Retina (tissue), 1 donor: ENCODE measurements at regions not wholly inside any gene's neighbourhood (a gene's known extent, or its start where the extent isn't known, plus 50 kb on each side); places are given as distances from the start of the nearest gene placed in this dataset.

Experiments
- DNase-seq: peaks from one replicate; pipeline ENCODE4 v3.0.0-alpha.2; 2016

DNA sequence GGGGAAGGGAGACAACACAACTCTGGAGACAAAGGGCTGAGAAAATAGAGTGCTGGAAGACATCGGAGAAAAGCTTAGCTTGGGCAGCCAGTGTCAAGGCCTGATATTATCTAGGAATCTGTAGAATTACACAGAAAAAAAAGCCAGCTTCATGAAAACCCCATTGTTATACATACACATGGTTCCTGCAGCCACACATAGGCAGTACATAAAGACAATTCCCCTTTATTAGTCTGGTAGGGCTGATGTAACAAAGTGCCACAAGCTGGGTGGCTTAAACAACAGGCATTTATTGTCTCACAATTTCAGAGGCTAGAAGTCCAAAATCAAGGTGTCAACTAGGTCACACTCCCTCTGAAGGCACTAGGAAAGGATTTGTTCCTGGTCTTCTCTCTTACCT is 503.5 kb downstream of the MID1IP1 start:
- DNase-seq: no peak

DNA sequence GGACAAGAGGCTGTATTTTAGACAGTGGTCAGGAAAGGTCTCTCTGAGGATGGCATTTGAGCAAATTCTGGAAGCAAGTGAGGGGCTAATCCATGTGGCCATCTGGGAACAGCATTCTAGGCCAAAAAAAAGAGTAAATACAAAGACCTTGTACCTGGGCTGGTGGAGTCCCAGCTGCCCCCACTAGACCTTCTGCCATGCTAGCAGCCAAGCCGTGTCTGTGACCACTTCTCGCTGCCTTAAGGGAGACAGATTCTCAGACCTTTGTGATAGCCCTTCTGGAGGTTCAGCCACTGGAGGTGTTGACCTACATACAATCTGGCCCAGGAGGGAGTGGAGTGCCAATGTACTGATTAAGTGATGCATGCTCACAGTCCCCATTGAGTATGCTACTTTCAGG is 506.2 kb downstream of the MID1IP1 start:
- DNase-seq: no peak

DNA sequence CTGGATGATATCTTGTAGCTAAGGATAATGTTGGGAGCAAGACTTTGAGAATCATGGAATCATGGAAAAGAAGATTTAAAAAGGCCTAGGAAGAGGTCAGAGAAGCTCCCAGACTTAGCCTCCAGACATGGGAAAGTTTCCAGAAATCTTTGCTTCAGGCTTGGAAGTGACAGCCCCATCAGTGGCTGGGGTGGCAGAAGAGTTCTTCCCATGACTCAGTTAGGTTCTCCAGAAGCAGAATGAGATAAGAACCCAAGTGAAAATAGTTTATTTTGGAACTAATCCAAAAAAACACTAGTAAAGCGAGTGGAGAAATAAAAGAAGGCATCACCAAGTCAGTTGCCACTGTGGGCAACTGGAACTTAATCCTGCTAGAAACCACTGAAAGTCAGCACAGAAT is 506.9 kb downstream of the MID1IP1 start:
- DNase-seq: no peak

DNA sequence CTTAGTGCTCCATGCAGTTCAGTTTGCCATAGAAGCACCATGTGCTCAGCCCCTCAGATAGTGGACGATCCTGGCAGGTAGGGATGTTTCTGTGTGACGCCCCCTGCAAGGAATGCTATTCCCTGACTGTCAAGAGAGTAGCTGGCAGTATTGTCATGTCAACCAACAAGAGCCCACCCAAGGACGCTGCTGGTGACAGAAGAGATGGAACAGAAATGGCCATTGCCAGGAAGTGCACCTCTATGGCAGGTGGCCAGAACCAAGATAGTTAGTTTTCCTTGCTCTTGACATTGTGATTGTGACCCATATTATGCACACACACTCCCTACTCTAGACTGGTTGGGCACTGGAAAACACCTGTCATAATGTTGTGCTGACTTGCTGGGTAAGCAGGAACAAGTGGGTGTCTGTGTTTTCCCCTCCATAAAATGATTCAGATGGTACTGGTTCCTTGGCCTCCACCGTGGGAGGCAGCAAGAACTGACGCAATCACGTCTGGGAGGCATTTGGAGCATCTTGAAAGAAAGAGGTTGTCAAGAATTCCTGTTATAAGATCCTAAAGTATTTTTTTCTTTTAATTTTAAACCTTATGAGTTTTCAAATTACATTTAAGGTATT is 507.9 kb downstream of the MID1IP1 start:
- no peak for DNase-seq

DNA sequence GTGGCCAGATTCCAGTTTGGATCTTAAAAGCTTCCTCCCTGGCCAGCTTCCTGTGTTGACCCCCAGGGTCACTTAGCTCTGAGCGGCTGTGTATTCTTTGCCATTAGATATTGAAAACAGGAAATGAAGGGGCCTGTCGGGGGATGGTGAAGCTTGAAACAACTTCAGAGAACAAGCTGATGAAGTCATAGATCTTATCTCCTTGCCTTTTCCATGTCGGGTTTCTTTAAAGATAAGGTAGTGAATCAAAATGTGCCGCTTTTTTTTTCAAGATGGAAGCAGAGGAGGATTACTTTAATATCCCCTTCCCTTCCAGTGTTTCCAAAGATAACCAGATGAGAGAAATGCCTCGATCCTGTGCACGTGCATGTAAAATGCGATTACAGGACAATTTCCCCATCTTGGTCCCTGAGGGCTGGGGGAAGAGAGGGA is 508.5 kb downstream of the MID1IP1 start:
- DNase-seq: no peak

DNA sequence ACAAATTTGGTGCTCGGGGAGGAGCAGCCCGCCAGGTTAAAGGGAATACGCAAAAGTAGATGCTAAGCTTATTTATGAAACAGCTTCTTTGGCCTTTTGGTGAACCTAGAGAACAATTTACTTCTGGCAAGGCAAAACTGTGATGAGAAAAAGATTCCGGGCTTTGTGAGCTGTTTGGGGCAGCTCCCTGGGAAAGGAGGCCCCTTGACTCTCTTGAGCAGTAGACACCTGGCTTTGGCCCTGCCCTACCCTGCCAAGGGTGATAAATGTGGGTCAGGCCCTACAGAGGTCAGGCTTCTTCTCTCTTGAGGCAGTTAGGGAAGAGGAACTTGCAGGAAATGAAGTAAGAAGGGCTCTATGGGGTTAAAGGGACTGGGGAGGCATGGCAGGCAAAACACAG is 509.6 kb downstream of the MID1IP1 start:
- no peak for DNase-seq

DNA sequence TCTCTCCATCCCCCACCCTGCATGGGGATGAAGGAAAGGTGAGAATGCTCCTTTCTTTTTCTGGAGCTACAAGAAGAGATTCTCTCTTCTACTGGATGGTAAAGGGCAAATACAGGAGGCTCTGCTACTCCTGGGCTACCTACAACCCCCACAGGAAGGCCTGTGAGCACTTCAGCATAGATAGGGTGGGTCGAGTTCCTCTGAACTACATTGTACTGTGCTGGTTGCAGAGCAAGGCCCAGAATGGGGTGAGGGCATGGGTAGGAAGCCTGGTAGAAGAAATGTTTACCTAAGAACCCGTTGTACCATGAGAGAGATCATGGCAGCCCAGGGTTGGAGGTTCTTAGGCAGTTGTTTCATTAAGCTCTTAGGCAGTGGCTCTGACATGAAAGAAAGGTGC is 510.4 kb downstream of the MID1IP1 start:
- DNase-seq: no peak

DNA sequence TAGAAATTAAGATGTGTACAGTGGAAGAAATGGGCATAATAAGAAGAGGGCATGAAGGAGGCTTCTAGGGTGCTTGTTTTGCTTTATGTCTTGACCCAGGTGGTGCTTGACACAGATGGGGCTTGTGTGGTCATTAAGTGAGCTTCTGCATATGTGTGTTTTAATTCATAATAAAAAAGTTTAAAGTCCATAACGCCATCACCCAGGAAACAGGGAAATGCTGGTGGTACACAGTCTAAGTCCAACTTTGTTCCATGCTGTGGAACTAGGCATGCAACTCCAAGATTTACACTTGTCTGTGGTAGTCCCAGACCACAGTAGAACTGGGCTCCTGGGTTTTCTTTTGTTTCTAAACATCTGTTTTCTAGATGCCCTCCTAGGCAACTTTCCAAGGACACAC is 511.9 kb downstream of the MID1IP1 start:
- no peak for DNase-seq

DNA sequence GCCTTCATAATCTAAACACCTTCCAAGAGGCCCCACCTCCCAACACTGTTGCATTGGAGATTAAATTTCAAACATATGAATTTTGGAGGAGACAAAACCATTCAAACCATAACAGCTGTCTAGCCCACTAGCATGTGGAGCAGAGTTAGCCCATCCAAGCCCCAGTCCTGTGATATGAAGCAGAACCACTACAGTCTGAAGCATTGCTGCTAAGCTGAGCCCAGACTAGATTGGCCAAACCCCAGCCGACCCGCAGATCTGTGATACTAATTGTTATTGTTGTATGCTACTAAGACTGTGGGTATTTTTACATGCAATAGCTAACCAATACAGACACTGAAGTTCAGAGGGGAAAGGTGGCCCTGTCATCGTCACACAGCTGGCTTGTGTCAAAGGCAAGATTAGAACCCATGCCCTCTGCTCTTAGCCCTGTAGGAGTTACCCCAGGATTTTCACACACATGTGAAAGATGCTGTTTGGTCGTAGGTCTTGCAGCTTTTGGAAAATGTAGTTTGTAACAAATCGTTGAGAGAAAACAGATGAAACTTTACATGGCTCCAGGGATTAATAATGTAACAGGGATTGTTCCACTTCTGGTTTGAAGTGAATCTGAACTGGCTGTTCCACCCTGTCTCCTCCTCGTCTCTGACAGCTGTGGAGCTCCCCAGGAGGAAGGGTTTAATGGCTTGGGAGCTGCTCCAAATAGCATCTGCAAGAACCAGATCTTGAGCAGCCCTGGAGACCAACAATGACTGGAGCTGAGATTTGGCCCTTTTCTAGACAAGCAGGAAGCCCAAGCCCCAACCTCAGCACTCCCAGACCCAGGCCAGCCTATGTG is 517.5 kb downstream of the MID1IP1 start:
- DNase-seq: no peak

DNA sequence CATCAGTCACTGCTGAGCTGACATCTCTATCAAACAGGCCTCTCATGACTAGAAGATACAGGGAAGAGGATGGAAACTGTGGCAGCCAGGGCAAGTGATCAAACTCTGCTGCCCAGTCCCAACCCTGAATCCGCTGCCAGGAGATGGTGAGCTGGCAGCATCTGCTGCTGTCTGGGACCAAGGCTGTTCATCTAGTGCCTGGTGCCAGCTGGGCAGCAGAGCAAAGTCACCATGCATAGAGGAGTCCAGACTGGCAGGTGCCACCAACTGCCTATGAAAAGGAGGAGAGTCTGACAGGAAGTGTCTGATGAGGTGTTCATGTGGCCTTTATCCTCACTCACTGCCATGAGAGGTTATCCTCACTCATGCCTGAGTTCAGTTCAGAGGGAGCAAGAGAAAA is 518.9 kb downstream of the MID1IP1 start:
- no peak for DNase-seq

DNA sequence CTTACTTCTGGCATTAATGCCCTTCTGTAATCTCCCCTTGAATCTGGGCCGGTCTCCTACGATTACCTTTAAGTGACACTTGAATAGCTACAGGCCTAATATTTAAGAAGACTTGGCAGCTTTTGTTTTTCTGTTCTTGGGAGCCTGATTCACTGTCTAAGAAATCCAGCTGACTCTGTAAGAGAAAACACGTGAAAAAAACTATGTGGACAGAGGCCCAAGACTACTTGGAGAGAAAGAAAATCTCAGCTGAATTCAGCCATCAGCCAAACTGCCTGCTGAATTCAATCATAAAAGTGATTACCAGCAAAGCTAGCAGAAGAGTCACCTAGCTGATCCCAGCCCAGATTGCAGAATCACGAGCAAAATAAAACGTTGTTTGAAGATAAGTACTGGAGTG is 521.2 kb downstream of the MID1IP1 start:
- no peak for DNase-seq

DNA sequence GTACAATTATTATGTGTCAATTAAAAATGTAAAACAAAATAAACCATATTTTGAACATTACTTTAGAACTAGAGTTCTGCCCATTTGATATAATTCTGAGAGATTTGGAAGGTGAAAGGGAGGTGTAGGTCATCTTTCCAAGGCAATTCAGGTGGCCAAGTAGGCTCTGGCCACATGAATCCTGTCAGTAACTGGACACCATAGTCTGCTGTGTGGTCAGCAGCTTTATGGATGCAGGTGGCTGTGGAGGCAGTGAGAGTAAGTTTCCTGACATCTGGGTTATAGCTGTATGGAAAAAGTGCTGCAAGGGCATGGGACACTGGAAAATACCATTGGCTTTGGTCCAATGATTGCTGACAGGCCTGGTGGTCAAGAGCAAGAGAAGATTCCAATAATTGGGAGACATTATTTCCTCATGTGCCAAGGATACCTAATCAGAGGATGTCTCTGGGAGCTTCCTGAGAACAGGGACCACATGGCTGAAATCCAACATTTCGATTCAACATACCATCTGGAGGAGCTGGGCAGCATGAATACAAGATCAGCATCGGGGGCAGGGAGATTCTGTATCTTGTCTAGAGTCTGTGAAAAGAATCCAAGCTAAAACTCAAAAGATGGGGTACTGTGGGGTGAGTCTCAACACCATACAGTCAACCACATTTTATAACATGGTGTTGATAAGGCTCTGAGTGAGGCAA is 523.1 kb downstream of the MID1IP1 start:
- DNase-seq: no peak

DNA sequence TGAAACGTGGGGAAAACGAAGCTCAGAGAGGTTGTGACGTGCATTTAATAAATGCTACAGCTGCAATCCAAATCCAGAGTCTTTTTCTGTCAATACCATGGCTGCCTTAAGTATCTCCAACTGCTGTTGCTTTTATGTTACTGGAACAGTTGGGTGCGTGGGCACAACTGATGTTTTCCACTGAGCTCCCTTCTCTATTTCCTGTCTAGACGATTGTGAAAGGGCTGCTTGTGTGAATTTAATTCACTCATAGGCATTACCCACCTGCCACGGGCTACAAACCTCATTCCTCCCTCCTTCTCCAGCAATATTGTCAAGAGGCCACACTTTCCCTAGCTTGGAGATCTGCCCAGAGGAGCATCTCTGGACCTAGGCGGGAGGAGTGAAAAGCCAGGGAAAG is 526.0 kb downstream of the MID1IP1 start:
- DNase-seq: no peak

DNA sequence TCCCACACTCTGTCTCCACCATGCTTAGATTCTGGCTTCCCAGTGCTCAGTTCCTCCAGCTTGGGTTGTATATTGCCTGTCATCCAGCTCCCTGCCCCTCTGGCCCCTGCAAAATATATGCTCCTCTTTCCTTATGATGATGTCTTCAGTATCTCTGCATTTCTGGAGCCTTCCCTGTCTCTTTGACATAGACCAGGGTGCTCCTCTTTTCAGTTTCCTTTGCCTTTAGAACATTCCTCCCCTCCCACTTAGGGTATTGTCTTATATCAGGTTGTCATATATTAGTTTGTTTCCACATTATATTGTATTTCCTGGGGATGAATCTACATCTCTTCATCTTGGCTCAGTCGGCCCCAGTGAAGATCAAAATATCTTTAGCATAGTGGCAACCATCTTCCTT is 526.4 kb downstream of the MID1IP1 start:
- DNase-seq: no peak

DNA sequence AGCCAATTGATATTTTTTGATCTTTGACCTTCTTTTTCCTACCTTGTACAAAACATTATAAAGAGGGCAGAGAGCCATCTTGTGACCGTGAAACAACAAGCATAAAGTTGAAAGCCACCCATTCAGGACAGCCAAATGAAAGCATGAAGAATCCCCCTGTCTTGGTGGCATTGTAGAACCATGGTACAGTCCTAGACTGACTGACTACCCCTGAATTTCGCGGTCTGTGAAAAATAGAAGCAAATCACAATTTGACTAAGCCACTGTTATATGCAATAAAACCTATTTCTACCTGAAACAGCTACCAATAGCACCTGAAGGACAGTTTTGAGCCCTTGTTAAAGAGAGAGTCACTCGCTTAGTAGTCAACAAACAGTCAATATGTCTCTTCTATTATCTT is 527.4 kb downstream of the MID1IP1 start:
- DNase-seq: no peak

DNA sequence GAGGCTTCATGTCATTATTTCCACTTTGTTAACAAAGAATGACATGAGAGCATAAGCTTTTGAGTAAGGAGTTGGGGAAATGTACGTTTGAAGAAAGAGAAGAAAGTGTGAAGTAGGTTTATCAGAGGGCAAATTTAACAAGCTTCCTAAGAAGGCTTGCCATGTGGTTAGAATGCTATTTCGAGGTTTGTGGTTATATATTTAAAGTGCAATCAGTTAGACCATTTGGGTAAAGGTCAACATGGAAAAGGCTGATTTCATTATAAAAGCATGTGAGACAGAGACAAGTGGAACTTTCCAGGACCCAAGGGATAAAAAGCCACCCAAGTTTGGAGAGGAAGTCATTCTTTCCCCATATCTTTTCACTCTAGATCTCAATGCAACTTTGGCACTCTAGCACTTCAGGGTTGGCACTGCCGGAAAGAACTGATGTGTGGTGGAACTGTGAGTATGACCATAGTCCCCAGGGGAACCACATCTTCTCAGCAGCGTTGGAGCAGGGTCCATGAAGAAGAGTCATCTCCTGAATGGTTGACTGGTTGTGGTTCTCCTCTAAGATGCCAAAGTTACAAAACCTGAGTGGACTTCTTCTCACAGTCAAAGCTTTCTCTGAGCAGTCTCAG is 529.9 kb downstream of the MID1IP1 start:
- no peak for DNase-seq

DNA sequence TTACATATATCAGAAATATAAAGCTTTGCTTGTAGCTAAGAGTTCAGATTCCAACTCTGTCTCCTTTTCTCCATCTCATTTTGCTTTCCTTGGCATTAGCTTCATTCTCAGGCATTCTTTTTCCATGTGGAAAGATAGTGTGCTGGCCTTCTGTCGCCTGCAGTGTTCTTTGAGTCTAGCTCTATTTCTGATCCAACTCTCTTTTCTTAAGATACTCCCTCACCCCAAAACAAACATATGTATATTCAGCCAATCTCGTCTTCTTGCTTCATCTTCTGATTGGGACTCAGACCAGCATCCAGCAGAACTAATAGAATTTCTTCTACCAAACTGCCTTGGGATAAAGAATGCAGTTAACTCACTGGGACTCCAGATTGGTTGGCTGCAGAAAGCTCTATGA is 532.2 kb downstream of the MID1IP1 start:
- DNase-seq: no peak

DNA sequence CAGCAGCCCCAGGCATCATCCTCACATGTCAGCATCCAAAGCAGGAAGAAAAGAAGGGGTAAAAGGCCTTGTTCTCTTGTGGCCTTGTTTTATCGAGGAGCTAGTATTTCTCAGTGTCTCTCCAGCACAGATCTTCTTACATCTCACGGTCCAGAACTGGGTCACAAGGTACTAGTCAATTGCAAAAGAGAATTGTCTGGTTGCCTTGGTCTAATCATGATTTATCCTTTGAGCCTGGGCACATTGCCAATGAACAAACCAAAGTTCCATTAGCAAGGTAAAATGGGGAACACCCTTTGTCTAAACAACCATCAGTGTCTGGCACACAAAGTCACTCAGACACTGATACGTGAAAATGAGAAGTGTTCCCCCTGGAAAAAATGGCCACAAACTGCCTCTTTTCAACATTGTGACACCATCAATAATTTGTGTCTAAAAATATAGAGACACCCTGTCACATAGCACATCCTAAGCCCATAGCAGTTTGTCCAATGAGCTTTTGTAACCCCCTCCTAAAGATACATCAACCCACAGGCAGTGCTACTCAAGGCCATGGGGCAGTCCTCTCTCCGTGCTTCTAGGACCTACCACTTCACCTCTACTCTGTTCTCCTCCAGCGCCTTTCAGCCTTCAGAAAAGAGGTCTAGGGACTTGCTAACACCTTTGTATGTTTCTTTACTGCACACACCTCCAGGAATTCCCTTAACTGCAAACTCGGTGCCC is 534.4 kb downstream of the MID1IP1 start:
- DNase-seq: no peak

DNA sequence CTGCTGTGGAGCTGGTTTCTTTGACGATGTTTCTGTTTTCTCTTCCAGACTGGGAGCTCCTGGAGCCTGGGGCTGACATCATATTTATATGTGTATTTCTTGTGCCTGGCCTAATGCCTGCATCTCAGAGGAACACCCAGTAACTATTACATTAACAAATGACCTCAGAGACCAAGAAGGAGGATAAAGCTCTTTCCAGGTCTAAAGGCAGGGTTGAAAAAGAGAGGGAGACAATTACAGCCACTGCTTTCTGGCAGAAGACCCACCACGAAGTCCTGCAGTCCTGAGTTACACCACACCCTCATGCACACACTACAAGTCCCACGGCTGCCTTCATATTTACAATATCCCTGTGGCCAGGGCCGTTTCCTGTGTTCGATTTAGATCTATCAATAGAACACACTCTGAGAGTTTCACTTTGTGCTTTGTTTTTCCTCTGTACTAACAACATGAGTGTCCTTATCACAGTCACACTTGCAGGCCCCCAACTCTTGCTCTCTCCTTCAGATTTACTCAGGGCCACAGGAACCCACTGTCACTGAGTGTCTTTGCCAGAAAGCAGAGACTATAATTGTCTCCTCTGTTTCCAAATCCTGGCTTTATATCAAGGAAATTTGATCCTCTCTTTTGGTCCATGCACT is 535.5 kb downstream of the MID1IP1 start:
- peak; percentile 6 for DNase-seq

DNA sequence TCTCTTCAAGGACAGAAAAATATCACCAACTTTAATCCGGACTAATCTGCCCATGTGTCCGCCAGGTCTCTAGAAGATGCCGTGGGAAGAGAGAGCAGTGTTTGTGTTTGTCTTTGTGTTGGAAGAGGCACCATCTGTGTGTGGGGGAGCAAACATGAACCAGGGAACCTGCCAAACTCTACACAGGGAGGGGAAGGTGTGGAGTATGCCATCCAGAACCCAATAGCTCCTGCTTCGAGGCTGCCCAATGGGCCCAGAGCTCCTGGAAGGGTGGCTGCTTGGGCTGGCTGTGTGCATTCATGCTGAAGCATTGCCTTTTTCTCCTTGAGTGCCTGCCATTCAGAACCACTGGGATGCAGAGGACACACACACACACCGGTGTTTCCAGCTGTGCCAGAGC is 536.2 kb downstream of the MID1IP1 start:
- DNase-seq: peak; percentile 25

DNA sequence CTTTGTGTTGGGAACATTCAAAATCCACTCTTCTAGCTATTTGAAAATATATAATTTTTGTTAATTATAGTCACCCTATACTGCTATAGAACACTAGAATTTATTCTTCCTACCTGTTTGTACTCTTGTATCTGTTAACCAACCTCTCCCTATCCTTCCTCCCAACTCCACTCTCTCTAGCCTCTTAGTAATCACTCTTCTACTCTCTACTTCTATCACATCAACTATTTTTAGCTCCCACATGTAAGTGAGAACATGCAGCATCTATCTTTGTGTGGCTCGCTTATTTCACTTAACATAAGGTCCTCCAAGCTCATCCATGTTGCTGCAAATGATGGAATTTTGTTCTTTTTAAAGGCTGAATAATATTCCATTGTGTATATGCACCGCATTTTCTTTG is 537.3 kb downstream of the MID1IP1 start:
- DNase-seq: no peak

DNA sequence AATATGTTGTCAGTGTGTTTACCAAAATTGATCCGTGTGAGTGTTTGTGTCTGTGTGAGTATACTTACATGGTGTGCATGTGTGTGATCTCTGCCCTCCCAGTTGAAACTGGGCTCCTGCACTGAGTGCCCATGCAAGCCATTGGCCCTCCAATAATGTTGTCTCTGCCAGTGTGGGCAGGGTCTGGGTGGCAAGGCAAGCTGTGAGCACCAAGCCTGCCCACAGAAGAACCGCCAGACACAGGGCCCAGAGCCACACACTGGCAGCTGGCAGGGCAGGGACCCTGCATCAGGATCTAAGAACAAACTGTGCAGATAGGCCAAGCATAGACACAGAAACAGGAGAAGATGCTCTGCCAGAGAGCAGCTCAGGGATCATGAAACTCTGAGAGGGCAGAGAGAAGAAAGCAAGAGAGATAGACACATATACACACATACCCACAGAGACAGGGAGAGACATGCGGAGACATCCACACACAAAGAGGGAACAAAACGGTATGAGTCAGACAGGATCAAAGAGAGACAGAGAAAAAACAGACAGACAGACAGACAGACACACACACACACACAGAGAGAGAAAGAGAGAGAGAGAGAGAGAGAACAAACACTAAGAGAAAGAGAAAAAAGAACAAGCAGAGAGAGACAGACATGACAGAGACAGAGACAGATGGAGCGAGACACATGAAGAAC is 555.0 kb downstream of the MID1IP1 start:
- DNase-seq: no peak
